HG03039 (cell line): ENCODE measurements at regions not wholly inside any gene's neighbourhood (a gene's known extent, or its start where the extent isn't known, plus 50 kb on each side); places are given as distances from the start of the nearest gene placed in this dataset.

ENCODE experiments used
- ATAC-seq: cut with Tn5 transposase; IDR thresholded peaks from one replicate; pipeline ENCODE4 v1.9.1; 2021; ENCODE audit warnings: mild to moderate bottlenecking, moderate library complexity; ENCODE audit not compliant: unreplicated experiment

- ATAC-seq: no peak
Observed at GRCh38 chr5:122715095-122715494, 59.8 kb upstream of the SNX2 start.

DNA sequence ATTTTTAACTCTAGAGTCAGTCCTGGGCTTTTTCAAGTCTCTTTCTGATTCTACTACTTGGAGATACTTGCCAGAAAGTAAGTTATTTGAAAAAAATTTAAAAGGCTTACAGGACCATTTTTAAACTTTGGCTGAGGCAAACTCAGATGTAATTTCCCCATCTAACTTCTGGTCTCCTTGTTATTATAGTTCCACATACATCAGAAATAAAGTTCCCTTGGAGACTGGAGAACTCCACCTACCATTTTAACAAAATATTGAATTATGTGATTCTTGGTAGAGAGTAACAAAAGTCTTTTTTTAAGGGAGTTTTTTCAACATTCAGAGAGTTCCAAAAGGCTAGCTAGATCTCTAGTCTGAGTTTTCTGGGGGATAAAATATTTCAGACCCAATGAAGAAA lies 56.3 kb upstream of the SNX2 start:
- no peak for ATAC-seq

DNA sequence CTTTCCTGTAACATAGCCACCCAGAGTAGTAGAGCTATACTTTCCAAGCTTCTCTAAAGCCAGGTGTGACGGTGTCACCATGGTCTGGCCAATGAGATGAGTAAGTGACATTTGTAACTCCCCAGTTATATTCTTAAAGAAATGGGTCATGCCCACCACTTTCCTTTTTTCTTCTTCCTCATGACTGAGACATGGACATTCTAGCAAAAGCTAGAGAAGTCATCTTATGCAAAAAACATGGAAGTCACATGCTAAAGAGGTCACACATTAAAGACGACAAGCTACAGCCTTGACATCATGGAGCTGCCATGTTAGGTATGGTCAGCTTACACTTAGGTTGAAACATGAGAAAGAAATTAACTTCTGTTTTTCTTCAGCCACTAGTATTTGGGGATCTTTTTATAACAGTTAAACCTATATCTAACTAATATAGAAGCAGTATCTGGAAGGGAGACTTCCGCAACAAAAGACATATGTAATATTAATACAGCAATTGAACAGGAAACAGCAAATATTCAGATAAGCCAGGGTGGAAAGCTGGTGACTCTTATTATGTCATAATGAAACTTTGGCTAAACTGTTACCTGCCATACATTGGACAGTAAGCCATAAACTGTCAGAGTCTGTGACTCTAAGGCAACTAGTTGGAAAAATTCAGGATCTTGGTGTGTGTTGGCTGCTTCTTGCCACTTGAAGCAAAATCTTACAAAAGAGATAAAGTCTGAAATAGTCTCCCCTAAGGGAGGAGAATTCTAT lies 54.7 kb upstream of the SNX2 start:
- ATAC-seq: no peak

- no peak for ATAC-seq
Observed at GRCh38 chr5:122721127-122721526, 53.8 kb upstream of the SNX2 start.

DNA sequence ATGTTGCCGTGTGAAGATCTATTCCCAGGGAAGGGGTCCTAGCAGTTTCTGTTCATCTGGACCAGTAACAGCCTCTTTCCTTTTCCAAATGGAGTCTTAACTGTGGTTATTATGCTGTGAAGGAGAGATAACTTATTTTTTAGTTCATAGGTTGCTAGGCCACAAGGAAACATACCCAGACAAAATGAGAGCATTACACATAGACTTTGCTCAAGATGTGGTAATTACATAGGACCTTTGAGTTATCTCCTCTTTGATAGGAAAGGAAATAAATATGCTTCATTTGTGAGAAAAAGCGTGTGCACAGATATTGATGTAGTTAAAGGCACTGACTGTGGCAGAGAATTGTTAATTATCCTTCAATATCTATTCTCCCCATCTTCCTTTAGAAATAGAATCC lies 52.5 kb upstream of the SNX2 start:
- ATAC-seq: no peak

GRCh38 chr5:122723606-122724352 lies 51.1 kb upstream of the SNX2 start:
- peak; percentile 92 for ATAC-seq
